ENCODE measurements at regions not wholly inside any gene's neighbourhood (a gene's known extent, or its start where the extent isn't known, plus 50 kb on each side); places are given as distances from the start of the nearest gene placed in this dataset.

DNA sequence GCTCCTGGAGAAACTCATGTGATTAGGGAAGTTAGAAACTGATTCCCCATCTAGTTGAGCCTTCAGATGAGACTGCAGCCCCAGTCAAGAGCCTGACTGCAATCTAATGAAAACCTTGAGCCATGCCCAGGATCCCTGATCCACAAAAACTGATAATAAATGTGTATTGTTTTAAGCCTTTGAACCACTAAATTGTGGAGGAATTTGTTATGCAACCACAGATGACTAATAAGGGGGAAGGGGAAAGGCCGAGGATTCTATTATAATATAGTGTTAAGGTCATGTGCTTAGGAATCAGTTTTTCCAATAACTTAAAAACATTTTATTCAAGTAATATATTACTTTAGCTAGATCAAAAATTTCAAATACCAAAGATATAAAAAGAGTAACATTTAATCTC lies 52.8 kb upstream of the USP25 start:
- no peak for TF ChIP-seq POLR2A (IDR thresholded peaks at IDR 0.05)
- TF ChIP-seq, protein P1, sequence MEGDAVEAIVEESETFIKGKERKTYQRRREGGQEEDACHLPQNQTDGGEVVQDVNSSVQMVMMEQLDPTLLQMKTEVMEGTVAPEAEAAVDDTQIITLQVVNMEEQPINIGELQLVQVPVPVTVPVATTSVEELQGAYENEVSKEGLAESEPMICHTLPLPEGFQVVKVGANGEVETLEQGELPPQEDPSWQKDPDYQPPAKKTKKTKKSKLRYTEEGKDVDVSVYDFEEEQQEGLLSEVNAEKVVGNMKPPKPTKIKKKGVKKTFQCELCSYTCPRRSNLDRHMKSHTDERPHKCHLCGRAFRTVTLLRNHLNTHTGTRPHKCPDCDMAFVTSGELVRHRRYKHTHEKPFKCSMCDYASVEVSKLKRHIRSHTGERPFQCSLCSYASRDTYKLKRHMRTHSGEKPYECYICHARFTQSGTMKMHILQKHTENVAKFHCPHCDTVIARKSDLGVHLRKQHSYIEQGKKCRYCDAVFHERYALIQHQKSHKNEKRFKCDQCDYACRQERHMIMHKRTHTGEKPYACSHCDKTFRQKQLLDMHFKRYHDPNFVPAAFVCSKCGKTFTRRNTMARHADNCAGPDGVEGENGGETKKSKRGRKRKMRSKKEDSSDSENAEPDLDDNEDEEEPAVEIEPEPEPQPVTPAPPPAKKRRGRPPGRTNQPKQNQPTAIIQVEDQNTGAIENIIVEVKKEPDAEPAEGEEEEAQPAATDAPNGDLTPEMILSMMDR (IDR thresholded peaks at IDR 0.05), result no peak
